Hematopoietic multipotent progenitor cell treated with erythropoietin and hydrocortisone succinate and interleukin-3 and kit ligand, for 17 days (in vitro differentiated cells): ENCODE measurements at regions not wholly inside any gene's neighbourhood (a gene's known extent, or its start where the extent isn't known, plus 50 kb on each side); places are given as distances from the start of the nearest gene placed in this dataset.

Experiments
- DNase-seq: peaks from one replicate; pipeline ENCODE4 v3.0.0-alpha.2; 2015; ENCODE audit warnings: low spot score

- DNase-seq: no peak
These were observed 105.1 kb downstream of the TRAPPC11 start for GRCh38 chr4:183763990-183764754.

- DNase-seq: no peak
These were observed 106.3 kb downstream of the TRAPPC11 start for GRCh38 chr4:183765251-183765911.

GRCh38 chr4:183766140-183766539, 107.0 kb downstream of the TRAPPC11 start:
- DNase-seq: no peak

GRCh38 chr4:183770906-183771305, 111.8 kb downstream of the TRAPPC11 start:
- no peak for DNase-seq

- no peak for DNase-seq
These were observed 113.3 kb downstream of the TRAPPC11 start for GRCh38 chr4:183772361-183772760.

GRCh38 chr4:183773790-183774189, 114.7 kb downstream of the TRAPPC11 start:
- DNase-seq: no peak

GRCh38 chr4:183783306-183783705, 121.8 kb upstream of the STOX2 start:
- DNase-seq: no peak

- DNase-seq: no peak
These were observed 121.0 kb upstream of the STOX2 start for GRCh38 chr4:183783991-183784553.

- DNase-seq: no peak
These were observed 116.7 kb upstream of the STOX2 start for GRCh38 chr4:183788308-183788905.

- no peak for DNase-seq
These were observed 115.5 kb upstream of the STOX2 start for GRCh38 chr4:183789657-183790056.

GRCh38 chr4:183790661-183791060, 114.4 kb upstream of the STOX2 start:
- no peak for DNase-seq

- no peak for DNase-seq
These were observed 108.1 kb upstream of the STOX2 start for GRCh38 chr4:183797011-183797444.

GRCh38 chr4:183797445-183798300, 107.4 kb upstream of the STOX2 start:
- no peak for DNase-seq

GRCh38 chr4:183798301-183799253, 106.5 kb upstream of the STOX2 start:
- DNase-seq: no peak

- no peak for DNase-seq
These were observed 103.5 kb upstream of the STOX2 start for GRCh38 chr4:183801457-183802165.

- no peak for DNase-seq
These were observed 98.8 kb upstream of the STOX2 start for GRCh38 chr4:183806341-183806740.

GRCh38 chr4:183807420-183808096, 97.5 kb upstream of the STOX2 start:
- DNase-seq: no peak

GRCh38 chr4:183808097-183808456, 97.0 kb upstream of the STOX2 start:
- no peak for DNase-seq

- no peak for DNase-seq
These were observed 92.5 kb upstream of the STOX2 start for GRCh38 chr4:183812567-183812966.

- no peak for DNase-seq
These were observed 90.6 kb upstream of the STOX2 start for GRCh38 chr4:183814461-183814860.
